ENCODE measurements at regions not wholly inside any gene's neighbourhood (a gene's known extent, or its start where the extent isn't known, plus 50 kb on each side); places are given as distances from the start of the nearest gene placed in this dataset.

- no peak for TF ChIP-seq CTCF (IDR thresholded peaks at IDR 0.05; ENCODE audit: control insufficient read depth, extremely low read depth, insufficient read depth)
- H3K4me3 ChIP-seq (ENCODE audit: low read depth, low read length): no peak overlapping the region
- DNase-seq (ENCODE audit: low read depth): no peak
Observed at GRCh38 chr2:6342273-6342920, 523.3 kb downstream of the CMPK2 start.

- no peak overlapping the region for H3K4me3 ChIP-seq (ENCODE audit: low read depth, low read length)
- TF ChIP-seq CTCF (IDR thresholded peaks at IDR 0.05; ENCODE audit: control insufficient read depth, extremely low read depth, insufficient read depth): no peak
- no peak for DNase-seq (ENCODE audit: low read depth)
Observed at GRCh38 chr2:6343076-6343475, 522.6 kb downstream of the CMPK2 start.

GRCh38 chr2:6352247-6352646, 513.5 kb downstream of the CMPK2 start:
- DNase-seq (ENCODE audit: low read depth): no peak
- no peak for TF ChIP-seq CTCF (IDR thresholded peaks at IDR 0.05; ENCODE audit: control insufficient read depth, extremely low read depth, insufficient read depth)
- H3K4me3 ChIP-seq (ENCODE audit: low read depth, low read length): no peak overlapping the region

GRCh38 chr2:6352906-6353515, 512.7 kb downstream of the CMPK2 start:
- H3K4me3 ChIP-seq (ENCODE audit: low read depth, low read length): no peak overlapping the region
- DNase-seq (ENCODE audit: low read depth): no peak
- TF ChIP-seq CTCF (IDR thresholded peaks at IDR 0.05; ENCODE audit: control insufficient read depth, extremely low read depth, insufficient read depth): peak; percentile 65

- DNase-seq (ENCODE audit: low read depth): no peak
- H3K4me3 ChIP-seq (ENCODE audit: low read depth, low read length): no peak overlapping the region
- TF ChIP-seq CTCF (IDR thresholded peaks at IDR 0.05; ENCODE audit: control insufficient read depth, extremely low read depth, insufficient read depth): no peak
Observed at GRCh38 chr2:6353669-6354068, 512.0 kb downstream of the CMPK2 start.

GRCh38 chr2:6354546-6354945, 511.2 kb downstream of the CMPK2 start:
- no peak overlapping the region for H3K4me3 ChIP-seq (ENCODE audit: low read depth, low read length)
- DNase-seq (ENCODE audit: low read depth): no peak
- TF ChIP-seq CTCF (IDR thresholded peaks at IDR 0.05; ENCODE audit: control insufficient read depth, extremely low read depth, insufficient read depth): no peak
